Mammary epithelial cell (primary cell): ENCODE measurements at regions not wholly inside any gene's neighbourhood (a gene's known extent, or its start where the extent isn't known, plus 50 kb on each side); places are given as distances from the start of the nearest gene placed in this dataset.

Source experiments
- EZH2 ChIP-seq: IDR thresholded peaks from 2 replicates; pipeline ENCODE4 v1.6.1; 2012; ENCODE audit warnings: low read length, inconsistent platforms, borderline replicate concordance
- TF ChIP-seq, protein P1 (sequence below), 2 donors: IDR thresholded peaks in 1 of 2; conservative IDR thresholded peaks in 1 of 2; 2 replicates each; pipeline ENCODE4 v1.5.1; 2011 to 2012; ENCODE audit warnings: inconsistent platforms in 2 of 2, low read length in 2 of 2, mild to moderate bottlenecking in 2 of 2, control low read depth in 1 of 2, low read depth in 1 of 2; ENCODE audit not compliant: insufficient read depth in 1 of 2; ENCODE audit errors: extremely low read depth in 1 of 2

DNA sequence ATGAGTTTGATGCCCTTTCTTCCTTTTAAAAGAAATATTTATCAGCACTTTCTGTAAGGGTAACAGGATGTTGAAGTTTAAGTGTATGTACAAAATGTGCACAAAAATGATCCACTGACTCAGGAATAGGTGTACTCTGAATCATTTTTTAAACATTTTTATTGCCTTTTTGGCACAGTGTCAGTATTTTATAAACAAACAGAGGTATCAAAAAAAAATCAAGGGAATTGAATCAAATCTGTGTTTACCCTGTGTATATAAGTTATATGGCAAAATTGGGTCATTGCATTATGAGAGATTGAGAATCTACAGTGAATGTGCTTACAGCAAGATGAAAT, 513.9 kb upstream of the NETO1 start:
- TF ChIP-seq, protein P1, sequence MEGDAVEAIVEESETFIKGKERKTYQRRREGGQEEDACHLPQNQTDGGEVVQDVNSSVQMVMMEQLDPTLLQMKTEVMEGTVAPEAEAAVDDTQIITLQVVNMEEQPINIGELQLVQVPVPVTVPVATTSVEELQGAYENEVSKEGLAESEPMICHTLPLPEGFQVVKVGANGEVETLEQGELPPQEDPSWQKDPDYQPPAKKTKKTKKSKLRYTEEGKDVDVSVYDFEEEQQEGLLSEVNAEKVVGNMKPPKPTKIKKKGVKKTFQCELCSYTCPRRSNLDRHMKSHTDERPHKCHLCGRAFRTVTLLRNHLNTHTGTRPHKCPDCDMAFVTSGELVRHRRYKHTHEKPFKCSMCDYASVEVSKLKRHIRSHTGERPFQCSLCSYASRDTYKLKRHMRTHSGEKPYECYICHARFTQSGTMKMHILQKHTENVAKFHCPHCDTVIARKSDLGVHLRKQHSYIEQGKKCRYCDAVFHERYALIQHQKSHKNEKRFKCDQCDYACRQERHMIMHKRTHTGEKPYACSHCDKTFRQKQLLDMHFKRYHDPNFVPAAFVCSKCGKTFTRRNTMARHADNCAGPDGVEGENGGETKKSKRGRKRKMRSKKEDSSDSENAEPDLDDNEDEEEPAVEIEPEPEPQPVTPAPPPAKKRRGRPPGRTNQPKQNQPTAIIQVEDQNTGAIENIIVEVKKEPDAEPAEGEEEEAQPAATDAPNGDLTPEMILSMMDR (conservative IDR thresholded peaks at IDR 0.05 in 1 of 2, IDR thresholded peaks at IDR 0.05 in 1 of 2; ENCODE audit: extremely low read depth in 1 of 2, insufficient read depth in 1 of 2, low read depth in 1 of 2, low read length in 2 of 2), result no peak
- TF ChIP-seq EZH2, result no peak
